NAMALWA (cell line): ENCODE measurements at regions not wholly inside any gene's neighbourhood (a gene's known extent, or its start where the extent isn't known, plus 50 kb on each side); places are given as distances from the start of the nearest gene placed in this dataset.

Source experiments
- DNase-seq: peaks from one replicate; pipeline ENCODE4 v3.0.0-alpha.2; 2015; ENCODE audit warnings: low spot score

DNA sequence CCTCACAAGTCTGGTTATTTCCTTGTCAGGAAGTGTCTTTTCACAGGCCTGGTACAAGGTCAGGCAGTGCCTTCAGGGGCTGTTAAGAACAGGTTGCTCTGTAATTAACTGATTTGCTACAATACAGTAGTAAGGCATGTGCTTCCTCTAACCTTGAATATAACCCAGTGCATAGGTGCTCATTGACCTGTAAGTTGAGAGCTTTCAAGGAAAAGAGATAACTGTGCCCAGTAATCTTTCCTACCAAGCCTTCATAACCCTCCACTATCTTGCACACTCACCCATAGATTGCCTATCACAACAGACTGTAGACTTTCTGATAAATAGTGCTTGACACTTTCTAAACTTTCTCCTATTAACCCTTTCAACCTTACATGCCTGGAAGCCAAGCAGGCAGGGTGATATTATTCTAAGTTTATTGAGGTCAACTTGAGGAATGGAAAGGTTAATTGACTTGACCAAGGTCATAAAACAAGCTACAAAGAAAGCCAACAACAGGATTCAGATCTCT, 148.1 kb downstream of the PPARGC1A start:
- no peak for DNase-seq

DNA sequence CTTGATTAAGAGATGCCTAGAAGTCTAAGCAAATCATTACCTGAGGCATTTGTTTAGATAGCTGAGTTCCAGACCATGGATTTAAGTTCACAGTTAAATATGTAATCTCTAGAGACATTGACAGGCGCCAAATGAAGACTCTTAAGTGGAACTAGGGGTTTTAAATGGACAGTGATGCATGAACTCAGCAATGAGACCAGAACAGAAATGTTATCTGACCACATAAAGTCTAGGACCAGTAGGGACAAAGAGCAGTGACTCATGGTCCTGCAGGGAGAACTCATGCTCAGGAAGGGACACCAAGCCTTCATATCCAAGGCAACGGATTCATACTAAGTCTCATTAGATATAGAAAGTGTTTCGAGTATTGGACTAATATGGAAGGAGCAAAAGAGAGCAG, 152.3 kb downstream of the PPARGC1A start:
- no peak for DNase-seq

DNA sequence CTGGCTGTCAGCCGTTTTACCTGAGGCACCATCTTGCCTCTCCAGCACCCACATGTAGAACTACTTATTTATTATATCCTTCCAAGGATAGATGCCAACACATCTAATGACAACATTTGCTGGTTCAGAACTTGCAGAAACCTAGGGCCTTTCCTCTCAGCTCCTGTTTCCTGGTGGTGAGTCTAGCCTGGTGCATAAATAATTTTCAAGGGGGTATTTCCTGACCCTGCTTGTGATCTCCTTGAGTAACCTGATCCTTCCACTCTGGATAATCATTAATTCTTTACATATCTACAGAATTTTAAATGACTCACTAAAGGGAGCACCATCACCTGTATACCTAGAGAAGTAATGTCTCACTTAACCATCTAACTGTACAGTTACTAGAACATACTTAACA, 153.4 kb downstream of the PPARGC1A start:
- no peak for DNase-seq

DNA sequence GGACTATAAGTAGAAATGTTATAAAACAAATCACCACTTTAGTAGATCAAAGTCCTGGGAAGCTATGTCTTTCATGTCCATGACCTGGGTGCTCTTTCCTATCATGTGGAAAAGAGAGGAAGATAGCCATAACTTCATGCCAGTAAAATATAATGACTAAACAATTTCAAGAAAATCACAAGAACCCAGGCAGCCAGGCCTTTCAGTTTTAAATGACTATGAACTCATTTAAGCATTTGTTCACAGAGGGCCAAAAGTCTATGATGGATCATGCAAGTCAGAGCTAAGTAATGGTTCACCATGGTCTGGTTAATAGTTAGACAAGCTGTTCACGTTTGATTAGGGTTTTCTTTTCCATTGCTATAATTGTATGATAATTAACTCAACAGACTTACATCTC, 155.8 kb downstream of the PPARGC1A start:
- no peak for DNase-seq

DNA sequence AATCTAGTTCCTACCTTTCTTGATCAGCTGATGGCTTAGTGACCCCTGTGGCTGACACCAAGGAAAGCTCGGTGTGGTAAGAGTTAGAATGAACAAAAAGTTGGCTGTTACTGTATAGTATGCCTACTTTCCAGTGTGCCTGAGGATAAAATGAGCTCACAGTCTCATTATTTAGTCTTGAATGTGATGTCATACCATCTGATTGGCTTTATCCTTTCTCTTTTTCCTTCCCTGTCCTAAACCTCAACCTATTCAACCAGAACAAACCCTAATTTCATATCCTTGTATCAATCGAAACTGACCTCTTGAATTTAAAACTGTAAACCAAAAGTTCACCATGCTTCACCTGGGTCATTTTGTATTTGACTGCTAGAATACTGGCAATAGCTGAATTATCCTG, 156.4 kb downstream of the PPARGC1A start:
- no peak for DNase-seq

DNA sequence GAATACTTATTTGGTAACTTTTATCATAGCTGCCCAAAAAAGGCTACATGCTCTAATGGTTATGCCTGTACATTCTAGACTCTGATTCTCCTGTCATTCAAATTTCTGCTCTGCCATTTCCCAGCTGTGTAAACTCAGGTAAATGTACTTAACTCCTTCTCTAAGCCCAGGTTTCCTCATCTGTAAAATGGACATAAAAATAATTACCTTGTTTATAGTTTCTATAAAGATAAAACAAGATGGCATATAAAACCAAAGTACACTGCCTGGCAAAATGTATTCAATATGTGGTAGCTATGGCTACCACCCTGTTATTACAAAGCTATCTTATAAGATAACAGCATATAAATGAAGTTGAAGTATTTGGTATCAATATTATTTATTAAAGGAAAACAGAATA, 158.8 kb downstream of the PPARGC1A start:
- no peak for DNase-seq

DNA sequence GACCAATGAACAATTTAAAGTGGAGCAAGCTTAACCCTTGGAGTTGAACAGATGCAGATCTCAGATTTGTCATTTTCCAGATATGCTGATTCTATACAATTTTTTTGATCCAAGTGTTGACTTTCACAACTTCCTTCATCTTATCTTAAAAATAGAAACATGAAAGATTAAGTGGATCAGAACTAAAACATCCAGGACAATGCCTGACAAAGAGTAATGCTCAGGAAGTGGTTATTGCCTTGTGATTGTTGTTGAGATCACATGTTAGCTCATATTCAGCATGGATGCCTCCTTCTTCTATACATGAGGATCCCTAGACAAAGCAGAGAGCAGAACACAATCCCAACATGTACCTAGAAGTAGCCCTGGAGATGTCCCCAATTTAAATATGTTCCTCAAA, 160.9 kb downstream of the PPARGC1A start:
- DNase-seq: no peak

DNA sequence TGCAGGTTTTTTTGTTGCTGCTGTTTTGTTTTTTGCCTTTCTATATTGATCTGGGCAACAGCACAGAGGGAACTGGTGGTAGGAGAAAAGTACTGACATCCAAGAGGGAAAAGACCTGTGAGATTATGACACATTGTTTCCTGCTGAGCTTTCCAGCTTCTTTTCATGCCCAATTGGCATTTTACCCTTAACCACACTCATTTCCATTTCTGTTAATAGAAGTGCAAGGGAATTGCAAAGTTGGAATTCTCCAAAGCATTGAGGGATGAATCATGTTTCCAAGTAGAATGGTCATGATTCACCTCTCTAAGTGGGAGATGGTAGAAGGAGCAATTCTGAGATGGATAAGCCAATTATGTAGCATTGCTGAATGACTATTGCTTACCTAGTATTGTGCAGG, 161.5 kb downstream of the PPARGC1A start:
- no peak for DNase-seq

DNA sequence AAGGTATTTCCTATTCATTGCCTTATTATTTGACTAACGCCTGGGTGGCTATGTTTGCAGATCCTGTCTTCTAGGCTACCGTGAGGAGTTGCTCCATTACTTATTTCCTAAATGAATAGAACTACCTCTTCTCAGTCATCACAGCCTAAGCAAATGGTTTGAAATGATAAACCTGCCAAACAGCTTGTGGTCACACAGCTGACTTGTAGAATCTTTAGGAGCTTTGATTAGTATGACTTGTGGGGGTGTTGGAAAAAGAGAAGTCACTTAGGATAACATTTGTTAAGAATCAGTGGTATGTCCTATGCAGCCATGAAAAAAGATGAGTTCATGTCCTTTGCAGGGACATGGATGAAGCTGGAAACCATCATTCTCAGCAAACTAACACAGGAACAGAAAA, 169.3 kb downstream of the PPARGC1A start:
- DNase-seq: no peak

DNA sequence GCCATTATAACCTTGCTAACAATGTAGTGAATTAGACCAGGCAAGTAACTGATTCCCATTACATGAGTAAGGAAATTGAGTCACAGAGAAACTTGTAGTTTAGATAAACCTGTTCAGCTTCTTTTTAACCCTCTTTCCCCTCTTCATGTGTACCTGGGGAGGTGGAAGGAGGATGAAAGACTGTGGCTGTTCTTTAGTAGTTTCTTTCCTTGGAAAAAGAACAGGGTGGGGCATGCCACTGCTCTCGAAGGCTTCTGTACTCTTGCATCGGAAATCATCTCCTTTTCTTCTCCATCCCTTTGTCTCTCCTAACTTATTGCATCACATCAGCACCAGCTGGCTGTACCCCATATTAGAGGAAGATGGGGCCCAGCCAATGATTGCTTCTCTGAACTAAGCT, 171.4 kb downstream of the PPARGC1A start:
- no peak for DNase-seq

DNA sequence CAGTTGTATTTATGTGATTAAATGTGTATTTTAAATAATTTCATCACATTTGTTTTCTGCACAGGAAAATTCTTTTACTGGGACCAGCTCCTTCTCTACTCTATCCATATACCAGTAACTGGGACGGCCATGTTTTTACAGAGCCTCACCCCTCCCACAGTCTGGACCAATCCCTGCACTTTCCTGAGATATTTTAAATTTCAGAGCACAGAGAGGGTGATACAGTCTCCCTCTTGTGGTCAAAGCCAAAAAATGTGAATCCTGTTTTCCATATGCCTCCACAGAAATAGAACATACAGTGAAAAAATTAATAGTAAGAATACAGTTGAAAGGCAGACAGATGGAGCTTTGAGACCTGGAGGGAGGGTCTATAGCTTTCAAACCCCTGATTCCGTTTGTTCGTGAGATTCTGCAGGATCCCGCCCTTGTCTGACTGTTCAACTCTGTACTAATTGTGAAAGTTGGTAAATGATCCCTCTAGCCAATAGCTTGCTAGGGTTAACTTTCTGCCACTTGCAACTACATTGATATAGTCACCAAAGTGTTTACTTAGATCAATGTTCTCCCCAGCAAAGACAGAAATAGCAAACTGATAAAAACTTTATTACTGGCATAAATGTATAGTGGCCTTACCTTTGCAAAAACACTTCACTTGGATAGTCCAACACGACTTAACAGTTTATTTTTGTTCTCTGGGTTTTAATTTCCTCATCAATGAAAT, 172.2 kb downstream of the PPARGC1A start:
- DNase-seq: peak; percentile 70

DNA sequence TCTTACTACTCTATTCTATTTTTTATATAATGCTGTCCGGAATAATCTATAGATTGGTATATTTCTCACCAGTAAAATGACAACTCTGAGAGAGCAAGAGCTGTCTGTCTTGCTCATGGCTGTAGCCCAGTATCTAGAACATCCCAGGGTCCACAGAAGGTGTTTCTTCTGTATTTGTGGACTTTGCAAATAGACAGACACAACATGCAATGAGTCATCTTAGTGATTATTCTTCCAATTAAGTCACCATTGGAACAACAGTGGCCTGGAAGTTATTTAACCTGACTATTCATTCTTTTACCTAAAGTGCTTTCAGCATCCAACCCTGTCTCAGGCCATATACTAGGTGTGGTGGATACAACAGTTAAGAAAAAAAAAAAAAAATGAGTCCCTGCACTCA, 179.5 kb downstream of the PPARGC1A start:
- no peak for DNase-seq

DNA sequence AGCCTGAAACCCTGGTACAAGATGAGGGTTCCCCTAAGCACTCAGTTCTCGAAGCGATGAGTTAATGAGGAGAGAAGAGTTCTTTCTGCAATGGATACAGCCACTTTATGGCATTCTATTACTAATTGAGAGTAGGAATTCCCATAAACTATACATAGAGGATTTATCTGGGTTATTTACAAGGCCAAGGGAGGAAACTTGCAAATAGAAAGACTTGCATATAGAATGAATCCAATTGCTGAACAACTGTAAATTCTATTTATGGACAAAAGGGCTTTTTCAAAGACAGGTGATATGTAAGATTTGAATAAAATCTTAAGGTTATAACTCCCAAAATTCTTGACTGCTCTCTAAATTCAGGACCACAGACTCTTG, 182.2 kb downstream of the PPARGC1A start:
- DNase-seq: no peak

DNA sequence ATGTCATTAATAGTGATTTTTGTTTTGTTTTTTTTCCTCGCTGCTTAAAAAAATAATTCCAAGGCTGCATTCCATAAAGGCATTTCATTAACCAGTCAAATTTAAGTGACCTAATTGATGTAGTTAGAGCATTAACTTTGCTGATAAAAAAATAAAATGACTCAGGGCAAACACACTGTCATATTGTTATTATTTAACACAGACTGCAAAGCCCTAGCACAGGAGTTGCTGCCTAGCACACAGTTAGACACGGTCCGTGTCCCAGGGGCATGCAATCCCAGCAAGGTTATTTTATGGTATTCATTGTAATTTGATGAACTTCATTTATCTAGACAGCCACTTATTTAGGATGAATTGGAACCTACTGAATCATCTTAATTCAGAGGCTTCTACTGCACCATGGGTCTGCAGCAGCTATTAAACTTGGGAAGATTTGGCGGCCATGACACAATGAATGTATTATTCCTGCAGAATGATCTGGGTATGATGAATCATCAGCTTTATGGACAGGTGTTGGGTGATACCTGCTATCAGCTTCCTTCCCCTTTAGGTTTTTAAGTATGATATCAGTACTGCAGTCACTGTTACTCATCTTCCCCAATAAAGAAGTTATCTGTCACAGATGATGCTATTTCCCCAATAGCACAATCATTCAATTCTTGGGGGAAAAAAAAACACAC, 182.7 kb downstream of the PPARGC1A start:
- DNase-seq: no peak

DNA sequence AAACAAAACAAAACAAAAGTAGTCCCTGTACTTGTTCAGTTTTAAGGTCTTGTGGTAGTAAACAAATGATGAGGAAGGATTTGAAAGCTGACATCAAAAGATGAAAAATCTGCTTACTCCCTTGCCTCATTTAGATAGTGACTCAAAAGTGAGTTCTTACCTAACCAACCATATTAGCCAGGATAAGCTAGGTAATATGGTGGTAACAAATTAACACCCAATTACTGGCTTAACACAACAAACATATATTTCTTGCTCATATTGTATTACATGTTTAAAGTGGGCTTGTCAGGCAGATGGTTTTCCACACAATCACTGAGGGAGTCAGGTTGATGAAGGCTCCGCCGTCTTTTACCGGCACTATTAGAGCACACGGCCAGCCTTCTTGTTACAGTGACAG, 189.7 kb downstream of the PPARGC1A start:
- no peak for DNase-seq

DNA sequence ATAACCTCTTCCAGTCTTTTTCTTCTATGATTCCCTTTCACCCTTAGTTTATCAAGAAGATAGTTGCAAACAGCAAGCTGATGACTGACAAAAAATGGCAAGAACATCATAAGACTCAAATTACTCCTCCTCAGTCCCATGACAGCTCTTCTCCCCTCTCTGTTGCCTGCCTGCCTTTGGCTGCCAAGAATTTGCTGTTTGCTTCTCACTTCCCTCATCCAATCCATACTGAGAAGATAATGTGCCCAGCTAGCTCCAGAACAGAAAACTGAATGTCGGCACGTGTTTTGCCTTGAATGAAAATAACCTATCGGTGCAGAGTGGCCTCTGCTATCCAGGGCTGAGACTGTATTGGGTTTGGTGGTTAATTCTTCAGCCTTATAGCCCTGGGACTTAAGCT, 192.1 kb downstream of the PPARGC1A start:
- DNase-seq: no peak

DNA sequence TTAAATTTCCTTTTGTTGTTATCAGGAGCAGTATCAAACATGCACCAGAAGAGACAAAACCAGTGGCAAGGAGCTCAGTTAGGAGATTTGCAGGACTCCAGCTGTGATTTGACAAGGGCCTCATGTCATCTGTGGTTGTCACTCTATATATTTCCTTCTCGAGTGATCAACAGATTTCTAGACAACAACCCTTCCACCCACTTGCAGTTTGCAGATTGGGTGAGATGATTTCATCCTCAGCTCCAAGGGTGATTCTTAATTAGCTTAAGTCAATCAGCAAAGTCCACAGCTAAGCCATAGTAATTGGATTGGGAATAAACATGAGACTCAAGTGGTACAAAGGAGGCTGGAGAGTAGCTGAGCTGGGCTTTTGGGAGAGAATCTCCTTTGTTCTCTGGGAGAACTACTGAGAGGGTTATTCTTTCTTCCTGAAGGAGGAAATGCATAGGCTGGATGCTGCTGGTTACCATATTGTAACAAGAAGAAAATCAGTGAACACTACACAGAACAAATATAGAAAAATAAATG, 192.8 kb downstream of the PPARGC1A start:
- DNase-seq: no peak

DNA sequence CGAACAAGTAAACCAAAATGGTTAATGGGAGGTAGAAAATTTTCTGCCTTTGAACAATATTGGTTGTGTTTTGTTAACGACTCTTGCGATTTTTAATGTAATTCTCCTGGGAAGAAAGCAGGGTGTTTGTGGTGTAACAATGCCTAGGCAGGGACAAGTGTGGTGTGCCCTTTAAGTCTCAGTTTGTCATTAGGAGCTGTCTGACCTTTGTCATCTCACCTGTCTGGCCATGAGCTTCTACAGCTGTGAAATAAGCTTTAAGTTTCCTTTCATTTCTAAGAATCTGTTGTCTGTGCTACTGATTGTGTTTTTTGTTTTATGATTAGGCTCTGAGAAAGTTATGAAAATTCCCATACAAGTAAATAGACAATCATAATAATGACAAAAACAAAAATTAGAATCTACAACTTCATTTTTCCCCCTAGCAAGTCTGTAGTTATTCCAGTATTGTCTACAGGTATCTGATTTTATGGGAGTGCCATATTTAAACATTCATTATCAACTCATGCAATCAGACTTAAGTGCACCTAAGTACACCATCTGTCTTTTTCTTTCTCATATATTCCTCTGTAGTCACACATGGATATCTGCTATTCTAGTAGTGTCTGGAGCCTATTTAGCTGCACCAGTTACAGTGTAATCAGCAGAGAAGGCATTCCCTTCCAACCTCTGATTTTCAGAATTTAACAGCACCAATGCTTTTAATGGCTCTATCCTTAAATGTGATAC, 203.5 kb downstream of the PPARGC1A start:
- no peak for DNase-seq

DNA sequence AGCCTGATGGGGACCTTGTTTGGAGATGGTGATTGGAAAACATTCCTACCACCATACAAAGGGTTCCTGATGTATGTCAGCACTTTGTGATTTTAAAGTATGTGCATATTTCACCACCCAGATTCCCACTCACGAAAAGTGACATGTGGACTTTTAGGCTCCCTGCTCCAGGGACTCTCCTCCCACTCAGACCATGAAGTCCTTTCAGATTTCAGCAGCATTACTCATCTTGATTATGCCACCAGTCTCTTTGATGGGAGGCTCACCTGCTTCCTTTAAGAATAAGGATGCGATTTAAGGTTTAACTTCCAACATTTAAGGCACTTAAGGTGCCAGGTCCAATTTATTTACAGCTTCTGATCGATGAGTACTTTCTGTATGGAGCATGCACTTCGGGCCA, 204.4 kb downstream of the PPARGC1A start:
- DNase-seq: no peak

DNA sequence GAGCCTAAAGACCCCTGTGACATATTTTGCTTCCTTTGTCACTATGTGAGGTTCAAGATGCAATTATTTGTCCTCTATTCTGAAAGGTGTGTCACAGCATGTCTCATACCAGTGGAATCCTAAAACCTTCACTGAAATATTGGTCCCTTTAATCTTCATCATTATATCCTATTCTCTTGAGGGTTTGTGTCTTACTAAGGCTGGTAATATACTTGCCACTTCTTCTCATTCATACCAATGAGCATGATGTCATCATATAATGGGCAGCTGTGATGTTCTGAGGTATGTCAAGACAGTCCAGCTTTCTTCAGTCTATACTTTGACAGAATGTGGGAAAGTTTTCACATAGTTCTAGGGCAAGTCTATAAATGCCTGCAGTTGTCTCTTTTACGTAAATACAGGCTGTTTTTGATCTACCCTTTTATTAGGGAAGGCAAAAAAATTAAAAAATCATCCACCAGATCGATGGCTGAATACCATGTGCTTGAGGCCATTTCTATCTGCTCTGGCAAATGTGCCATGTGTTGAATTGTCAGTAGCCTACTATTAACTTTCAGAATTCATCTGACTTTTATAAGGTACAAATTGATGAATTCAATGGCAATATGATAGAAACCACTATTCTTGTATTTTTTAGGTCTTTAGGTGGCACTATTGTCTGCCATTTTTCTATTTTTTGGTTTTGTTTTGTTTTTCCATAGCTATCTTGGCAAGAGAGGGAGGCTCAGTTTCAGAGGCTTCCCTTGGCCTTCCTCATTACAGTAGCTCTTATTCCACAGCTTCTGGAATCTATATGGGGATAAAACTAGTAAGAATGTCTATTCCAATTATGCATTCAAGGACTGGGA, 209.0 kb downstream of the PPARGC1A start:
- DNase-seq: no peak

DNA sequence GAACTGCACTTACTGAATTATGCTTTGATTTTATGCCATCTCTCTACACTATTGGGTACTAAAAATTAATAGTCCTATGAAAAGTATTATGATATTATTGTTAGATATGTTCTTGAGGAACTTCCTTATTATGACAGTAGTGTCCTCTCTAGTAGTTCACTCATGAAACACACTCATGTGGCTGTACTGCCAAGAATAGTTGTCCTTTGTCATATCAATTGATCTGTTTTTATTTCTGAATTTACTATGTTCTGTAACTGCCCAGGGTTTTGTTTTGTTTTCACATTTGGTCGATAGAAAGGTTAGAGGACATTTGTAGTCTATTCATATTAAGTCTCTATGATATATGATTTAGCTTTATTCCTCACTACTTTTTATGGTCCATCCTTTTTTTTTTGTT, 215.2 kb downstream of the PPARGC1A start:
- DNase-seq: no peak

DNA sequence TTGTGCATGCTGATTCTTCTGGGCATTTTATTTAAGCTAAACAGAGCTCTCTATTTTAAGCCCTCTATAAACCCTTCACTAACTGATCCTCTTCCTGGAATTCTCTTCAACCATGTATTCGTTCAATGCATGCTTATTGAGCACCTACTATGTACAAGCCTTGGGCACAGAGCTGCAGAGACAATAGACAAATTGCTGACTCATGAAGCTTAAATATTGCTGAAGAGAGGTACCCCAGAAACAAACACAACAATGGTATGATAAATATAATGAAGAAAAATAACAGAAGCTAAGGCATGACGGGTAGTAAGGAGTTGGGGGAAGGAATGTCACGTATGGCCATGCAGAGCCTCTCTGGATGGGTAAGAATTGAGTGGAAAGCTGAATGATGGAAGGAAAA, 222.2 kb downstream of the PPARGC1A start:
- DNase-seq: no peak
